GM23248 (cell line): ENCODE measurements at regions not wholly inside any gene's neighbourhood (a gene's known extent, or its start where the extent isn't known, plus 50 kb on each side); places are given as distances from the start of the nearest gene placed in this dataset.

Source experiments
- DNase-seq: peaks from one replicate; pipeline ENCODE4 v3.0.0-alpha.2; 2015
- H2AFZ ChIP-seq: fragments of 200-600 bp; sonication (generic); 2 replicates; pipeline ENCODE4 v1.6.1; 2016; ENCODE audit warnings: antibody characterized with exemption
- H3F3A ChIP-seq: fragments of 200-600 bp; sonication (generic); 2 replicates; pipeline ENCODE4 v1.6.1; 2016; ENCODE audit warnings: mild to moderate bottlenecking, antibody characterized with exemption, mixed run types; ENCODE audit not compliant: insufficient read depth
- H3K27ac ChIP-seq: fragments of 200-600 bp; sonication (generic); 2 replicates; pipeline ENCODE4 v1.5.1; 2016; ENCODE audit warnings: mild to moderate bottlenecking
- H3K27me3 ChIP-seq: fragments of 200-600 bp; sonication (generic); replicated peaks from 2 replicates; pipeline ENCODE4 v1.6.1; 2016; ENCODE audit warnings: mild to moderate bottlenecking; ENCODE audit not compliant: insufficient read depth
- H3K36me3 ChIP-seq: fragments of 200-600 bp; sonication (generic); 2 replicates; pipeline ENCODE4 v1.6.1; 2016; ENCODE audit warnings: low read depth, mild to moderate bottlenecking
- H3K4me1 ChIP-seq: fragments of 200-600 bp; sonication (generic); 2 replicates; pipeline ENCODE4 v1.6.1; 2016; ENCODE audit warnings: mild to moderate bottlenecking; ENCODE audit not compliant: insufficient read depth
- H3K4me2 ChIP-seq: fragments of 200-600 bp; sonication (generic); one replicate; pipeline ENCODE4 v1.6.1; 2016; ENCODE audit warnings: mild to moderate bottlenecking; ENCODE audit not compliant: unreplicated experiment
- H3K4me3 ChIP-seq: fragments of 200-600 bp; sonication (generic); 2 replicates; pipeline ENCODE4 v1.5.1; 2016; ENCODE audit warnings: mild to moderate bottlenecking
- H3K79me2 ChIP-seq: fragments of 200-600 bp; sonication (generic); 2 replicates; pipeline ENCODE4 v1.6.1; 2016; ENCODE audit warnings: mild to moderate bottlenecking; ENCODE audit not compliant: insufficient read depth
- H3K9ac ChIP-seq: fragments of 200-600 bp; sonication (generic); 2 replicates; pipeline ENCODE4 v1.6.1; 2016; ENCODE audit warnings: mild to moderate bottlenecking
- H3K9me2 ChIP-seq: fragments of 200-600 bp; sonication (generic); 2 replicates; pipeline ENCODE4 v1.6.1; 2016; ENCODE audit warnings: mixed run types, mild to moderate bottlenecking, moderate library complexity; ENCODE audit not compliant: insufficient read depth
- H3K9me3 ChIP-seq: fragments of 200-600 bp; sonication (generic); one replicate; pipeline ENCODE4 v1.6.1; 2017; ENCODE audit warnings: low read depth
- H4K20me1 ChIP-seq: fragments of 200-600 bp; sonication (generic); 2 replicates; pipeline ENCODE4 v1.6.0; 2016; ENCODE audit not compliant: insufficient read depth
- EZH2 ChIP-seq: fragments of 200-600 bp; sonication (generic); IDR thresholded peaks from 2 replicates; pipeline ENCODE4 v1.6.1; 2018; ENCODE audit warnings: antibody characterized with exemption, mild to moderate bottlenecking; ENCODE audit not compliant: insufficient read depth, poor library complexity, severe bottlenecking
- EZH2phosphoT487 ChIP-seq: fragments of 200-600 bp; sonication (generic); IDR thresholded peaks from 2 replicates; pipeline ENCODE4 v1.6.1; 2018; ENCODE audit warnings: antibody characterized with exemption, moderate library complexity, mild to moderate bottlenecking, low read depth; ENCODE audit not compliant: insufficient read depth
- WGBS, 2 experiments: methylation state at CpG; one replicate each; pipeline ENCODE4 v1.1.6; 2015 to 2017; ENCODE audit warnings: low lambda C conversion rate in 2 of 2, low coverage in 1 of 2; ENCODE audit errors: missing lambda C conversion rate in 2 of 2; 5-methylcytosine and 5-hydroxymethylcytosine counted together
- in situ Hi-C: fragments of 300-500 bp; cut with MboI; formaldehyde crosslinking; loops from 2 replicates; pipeline ENCODE4 v1.15.0; 2020

- Histone ChIP-seq H3K4me1 (no peaks in the 10 kb centered on the region; the same call in 1 of the 2 replicates), H2AFZ (no peak overlapping the region), H3K9me3 (no peaks in the 10 kb centered on the region), H3F3A (0 out of 2 replicates have a peak, but pooled peaks cover 4% of the 10 kb centered on the region), H3K27ac (no peak overlapping the region), H3K9ac (no peak overlapping the region), H3K4me2 (no peak overlapping the region), H3K36me3 (no peaks in the 10 kb centered on the region), H3K27me3 (no peaks in the 10 kb centered on the region), H3K4me3 (no peak overlapping the region), H3K9me2 (no peaks in the 10 kb centered on the region), H4K20me1 (no peaks in the 10 kb centered on the region), H3K79me2 (no peaks in the 10 kb centered on the region)
- 96 to 97% methylated on average over 4 of the region's 4 CpGs for WGBS, 2 experiments
- no peak for DNase-seq
- TF ChIP-seq EZH2 (no peak), EZH2phosphoT487 (no peak)
- in situ Hi-C loops: no loop called here
Observed at GRCh38 chr14:89493406-89493805, 76.4 kb upstream of the FOXN3 start.

DNA sequence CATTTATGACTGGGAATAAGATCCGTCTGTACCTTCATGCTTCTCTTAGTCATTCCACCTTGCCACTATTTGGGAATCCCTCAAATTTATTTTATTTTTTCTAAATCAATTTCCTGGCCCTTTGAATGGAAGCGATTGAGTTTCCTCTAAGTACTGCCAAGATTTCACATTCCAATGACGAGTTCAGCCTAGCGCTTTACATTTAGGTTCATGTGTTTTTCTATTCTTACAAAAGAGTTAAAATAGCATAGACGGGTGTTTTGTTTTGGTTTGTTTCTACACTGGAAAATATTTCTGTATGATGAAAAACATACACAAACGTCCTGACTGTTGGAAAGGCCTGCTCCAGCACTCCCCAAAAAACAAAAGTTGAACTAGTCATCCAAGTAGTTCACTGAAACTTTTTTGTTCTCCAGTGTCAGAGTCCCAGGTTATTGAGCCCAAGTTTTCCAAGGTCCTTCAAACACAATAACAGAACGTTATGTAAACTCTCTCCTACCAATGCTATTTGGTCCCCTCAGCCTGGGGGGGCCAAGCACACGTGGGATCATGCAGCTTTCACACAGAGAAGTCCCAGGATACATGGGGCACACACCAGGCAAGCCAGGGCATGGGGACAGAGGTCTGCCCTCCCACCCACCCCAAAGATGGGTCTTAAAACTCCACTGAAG is 74.8 kb upstream of the FOXN3 start:
- no peak overlapping the region for H3K9ac ChIP-seq
- no peak for DNase-seq
- no peaks in the 10 kb centered on the region; the same call in 1 of the 2 replicates for H3K4me1 ChIP-seq
- WGBS, 2 experiments: 77% methylated on average over 8 of the region's 8 CpGs
- no peaks in the 10 kb centered on the region for H3K79me2 ChIP-seq
- 0 out of 2 replicates have a peak, but pooled peaks cover 4% of the 10 kb centered on the region for H3F3A ChIP-seq
- no peak for TF ChIP-seq EZH2
- no peak for TF ChIP-seq EZH2phosphoT487
- in situ Hi-C loops: no loop called here
- no peaks in the 10 kb centered on the region for H3K36me3 ChIP-seq
- no peaks in the 10 kb centered on the region for H4K20me1 ChIP-seq
- no peaks in the 10 kb centered on the region for H3K9me3 ChIP-seq
- no peak overlapping the region for H3K4me2 ChIP-seq
- no peaks in the 10 kb centered on the region for H3K9me2 ChIP-seq
- no peak overlapping the region for H2AFZ ChIP-seq
- H3K27ac ChIP-seq: no peak overlapping the region
- H3K27me3 ChIP-seq: no peaks in the 10 kb centered on the region
- H3K4me3 ChIP-seq: no peak overlapping the region

DNA sequence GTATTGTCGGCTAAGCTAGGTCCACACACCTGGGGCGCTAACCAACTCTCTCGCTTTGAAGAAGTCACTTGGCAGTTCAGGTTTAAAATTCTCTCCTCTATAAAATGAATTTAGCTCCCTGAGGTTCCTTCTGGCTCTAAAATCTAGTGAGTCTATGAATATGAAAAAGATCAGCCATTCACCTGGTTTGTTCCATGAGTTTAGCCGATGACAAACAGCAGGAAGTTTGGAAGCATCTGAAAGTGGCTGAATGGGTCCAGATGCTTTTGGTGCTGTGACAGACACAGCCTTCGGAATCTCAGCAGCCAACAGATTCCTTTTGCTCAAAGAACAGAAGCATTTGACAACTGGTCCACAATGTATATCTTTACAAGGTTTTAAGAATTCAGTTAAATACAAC is 73.4 kb upstream of the FOXN3 start:
- Histone ChIP-seq H3K79me2 (no peaks in the 10 kb centered on the region), H4K20me1 (no peaks in the 10 kb centered on the region), H3K36me3 (no peaks in the 10 kb centered on the region), H3K27ac (0 out of 2 replicates have a peak overlapping the region, but pooled peaks have one; percentile 19), H3K4me3 (peak overlapping the region; percentile 64), H3K9ac (no peak overlapping the region; the same call in 1 of the 2 replicates), H3F3A (0 out of 2 replicates have a peak, but pooled peaks cover 4% of the 10 kb centered on the region), H3K27me3 (no peaks in the 10 kb centered on the region), H3K4me1 (no peaks in the 10 kb centered on the region; the same call in 1 of the 2 replicates), H3K9me2 (no peaks in the 10 kb centered on the region), H2AFZ (peak overlapping the region; percentile 78), H3K9me3 (no peaks in the 10 kb centered on the region), H3K4me2 (peak overlapping the region; percentile 83)
- WGBS, 2 experiments: 68 to 77% methylated on average over 5 of the region's 5 CpGs
- in situ Hi-C loops: no loop called here
- DNase-seq: no peak
- TF ChIP-seq EZH2phosphoT487: no peak
- no peak for TF ChIP-seq EZH2

GRCh38 chr14:89489761-89490437 is 72.9 kb upstream of the FOXN3 start:
- H2AFZ ChIP-seq: peak overlapping the region; percentile 78
- peak; percentile 54 for DNase-seq

More at GRCh38 chr14:89489761-89490437, 72.9 kb upstream of the FOXN3 start:
- Histone ChIP-seq H3K9ac (peak overlapping the region; percentile 53), H3K27ac (peak overlapping the region; percentile 19; the same call in 1 of the 2 replicates), H3K4me2 (peak overlapping the region; percentile 83), H3K36me3 (no peaks in the 10 kb centered on the region), H3K79me2 (no peaks in the 10 kb centered on the region), H3K9me3 (no peaks in the 10 kb centered on the region), H3K4me1 (no peaks in the 10 kb centered on the region; the same call in 1 of the 2 replicates), H3F3A (0 out of 2 replicates have a peak, but pooled peaks cover 3% of the 10 kb centered on the region), H4K20me1 (no peaks in the 10 kb centered on the region), H3K4me3 (peak overlapping the region; percentile 64), H3K27me3 (no peaks in the 10 kb centered on the region), H3K9me2 (no peaks in the 10 kb centered on the region)
- 17 to 21% methylated on average over 17 of the region's 17 CpGs for WGBS, 2 experiments
- TF ChIP-seq EZH2phosphoT487 (no peak), EZH2 (no peak)
- in situ Hi-C loops: no loop called here
